Activated CD4-positive, alpha-beta T cell treated with anti-CD3 and anti-CD28 coated beads for 4 hours (primary cell): ENCODE measurements at regions not wholly inside any gene's neighbourhood (a gene's known extent, or its start where the extent isn't known, plus 50 kb on each side); places are given as distances from the start of the nearest gene placed in this dataset.

Experiments
- DNase-seq, 2 donors: peaks; one replicate each; pipeline ENCODE4 v3.0.0-alpha.2; 2020

DNA sequence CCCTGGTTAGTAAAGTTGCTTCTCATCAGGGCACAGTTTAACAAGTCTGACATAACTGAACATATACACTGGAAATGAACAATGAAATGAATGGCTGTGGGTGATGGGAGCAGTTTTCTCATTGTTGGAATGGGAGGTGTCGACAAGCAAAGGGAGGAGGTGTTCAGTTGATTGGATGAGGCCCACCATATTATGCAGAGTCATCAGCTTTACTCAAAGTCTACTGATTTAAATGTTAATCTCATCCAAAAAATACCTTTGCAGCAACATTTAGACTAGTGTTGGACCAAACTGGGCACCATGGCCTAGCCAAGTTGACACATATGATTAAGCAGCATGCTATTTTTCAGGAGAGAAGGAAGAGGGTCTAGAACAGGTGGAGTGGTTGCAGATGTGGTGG is 201.7 kb downstream of the RAMP3 start:
- no peak for DNase-seq

GRCh38 chr7:45359776-45360175 is 202.2 kb downstream of the RAMP3 start:
- no peak for DNase-seq

- DNase-seq, result no peak
Measured at GRCh38 chr7:45363669-45364068, 206.1 kb downstream of the RAMP3 start.

GRCh38 chr7:45365341-45365740 is 207.8 kb downstream of the RAMP3 start:
- no peak for DNase-seq

- DNase-seq, result no peak
Measured at GRCh38 chr7:45366475-45366874, 207.7 kb upstream of the ADCY1 start.

DNA sequence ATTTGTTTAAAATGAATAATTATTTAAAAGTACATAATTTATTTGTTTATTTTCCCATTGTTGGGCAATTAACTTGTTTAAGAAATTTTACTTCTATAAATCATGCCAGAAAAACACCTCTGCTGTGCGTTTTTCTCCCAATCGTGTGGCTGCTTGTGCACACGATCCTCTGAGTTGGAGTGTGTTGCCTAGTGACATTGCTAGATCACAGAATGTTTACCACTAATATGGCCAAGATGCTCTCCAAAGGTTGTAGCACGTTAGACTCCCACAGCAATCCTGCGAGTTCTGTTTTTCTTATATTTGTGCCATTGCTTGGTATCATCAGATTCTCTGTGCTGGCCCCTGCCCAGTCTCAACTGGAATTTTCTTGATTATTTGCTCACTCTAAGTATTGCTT is 207.1 kb upstream of the ADCY1 start:
- no peak for DNase-seq

- DNase-seq, result no peak
Measured at GRCh38 chr7:45368129-45368807, 205.9 kb upstream of the ADCY1 start.

DNA sequence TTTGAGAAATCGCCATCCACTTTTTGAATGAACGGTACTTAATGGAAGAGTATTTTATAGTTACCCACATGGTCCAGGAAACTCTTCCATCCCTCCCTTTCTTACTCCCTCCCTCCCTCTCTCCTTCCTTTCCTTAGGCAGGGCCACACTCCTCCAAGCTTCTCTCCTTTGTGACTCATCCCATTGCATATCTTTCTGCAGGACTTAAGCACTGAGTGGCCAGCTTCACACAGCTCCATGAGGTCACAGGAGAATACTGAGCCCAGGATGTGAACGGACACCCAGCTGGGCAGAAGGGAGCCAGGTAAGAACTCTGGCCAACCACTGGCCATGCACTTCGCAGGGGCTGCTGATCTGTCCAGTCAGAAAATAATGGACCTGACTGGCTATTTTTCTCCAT is 189.7 kb upstream of the ADCY1 start:
- no peak for DNase-seq

- no peak for DNase-seq
Measured at GRCh38 chr7:45387837-45388236, 186.3 kb upstream of the ADCY1 start.

DNA sequence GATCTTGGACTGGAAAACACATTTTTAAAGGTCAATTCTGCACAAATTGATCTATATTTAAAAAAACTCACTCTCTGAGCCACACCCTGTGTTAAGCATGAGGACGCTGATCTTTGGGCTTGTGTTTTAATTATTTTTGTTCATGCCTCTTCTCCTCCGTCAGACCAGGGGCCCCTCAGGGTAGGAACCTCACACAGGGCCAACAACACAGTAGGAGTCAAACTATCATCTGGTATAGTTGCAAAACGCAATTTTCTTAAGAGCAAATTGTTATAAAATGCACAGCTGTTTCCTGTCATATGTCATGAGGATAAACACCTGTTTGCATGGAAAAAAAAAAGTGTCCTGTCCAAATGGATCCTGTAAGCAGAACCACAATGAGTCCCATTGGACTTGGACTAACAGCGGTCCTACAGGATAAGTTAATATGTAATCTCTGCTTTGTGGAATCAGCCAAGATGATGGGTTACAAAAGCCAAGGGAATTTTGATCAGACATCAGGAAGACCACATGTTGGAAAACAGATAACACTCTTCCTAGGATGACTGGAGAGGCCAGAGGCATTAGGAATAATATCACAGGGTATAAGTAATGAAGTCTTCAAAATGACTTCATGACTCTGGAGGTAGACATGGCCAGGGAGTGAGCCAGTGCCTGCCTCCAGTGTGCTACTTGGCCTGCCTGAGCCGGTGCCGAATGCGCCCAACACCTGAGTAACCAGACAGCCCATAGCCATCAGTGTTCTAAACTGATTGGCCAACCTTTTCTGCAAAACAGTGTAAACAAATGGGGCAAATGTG is 184.9 kb upstream of the ADCY1 start:
- DNase-seq, result no peak

- no peak for DNase-seq
Measured at GRCh38 chr7:45390180-45390579, 184.0 kb upstream of the ADCY1 start.

GRCh38 chr7:45390731-45391130 is 183.4 kb upstream of the ADCY1 start:
- DNase-seq, result no peak

DNA sequence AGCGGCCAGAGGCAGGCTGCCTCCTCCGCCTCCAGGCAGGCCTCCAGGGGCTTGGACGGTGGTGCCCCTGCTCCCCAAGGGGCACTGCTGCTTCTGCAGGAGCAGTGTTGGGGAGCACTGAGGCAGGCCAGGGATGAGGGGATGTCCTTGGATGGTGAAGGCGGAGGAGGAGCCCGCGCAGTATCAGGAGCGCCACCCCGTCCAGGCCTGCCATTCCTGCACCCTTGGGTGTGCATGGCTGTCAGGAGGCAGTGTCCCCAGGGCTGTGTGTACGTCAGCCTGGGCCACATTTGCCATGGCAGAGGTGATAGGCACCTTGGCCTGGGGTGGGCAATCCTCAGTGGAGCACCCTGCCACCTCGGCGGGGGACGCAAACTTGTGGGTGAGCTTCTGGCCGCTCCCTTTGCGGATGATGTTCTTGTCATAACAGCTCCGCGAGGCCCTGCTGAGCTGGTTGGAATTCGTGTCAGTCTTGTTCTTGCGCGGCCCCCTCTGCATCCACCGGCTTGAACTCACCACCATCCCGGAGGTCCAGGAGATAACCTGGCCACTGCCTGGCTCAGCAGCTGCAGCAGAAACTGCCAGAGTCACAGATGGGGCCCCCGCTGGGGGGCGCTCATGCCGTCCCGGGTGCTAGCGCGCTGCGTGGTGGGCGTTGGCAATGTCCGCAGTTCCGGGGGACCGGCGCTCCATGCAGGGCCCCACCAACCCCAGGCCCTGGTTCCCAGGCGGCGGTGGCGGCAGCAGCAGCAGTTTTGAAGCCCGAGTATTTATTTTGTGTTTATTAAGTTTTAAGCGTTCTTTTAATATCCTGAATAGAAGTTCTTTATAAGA is 182.3 kb upstream of the ADCY1 start:
- DNase-seq, result no peak

GRCh38 chr7:45394117-45394708 is 180.0 kb upstream of the ADCY1 start:
- DNase-seq, result no peak

- no peak for DNase-seq
Measured at GRCh38 chr7:45399069-45399468, 175.1 kb upstream of the ADCY1 start.

GRCh38 chr7:45400680-45401079 is 173.5 kb upstream of the ADCY1 start:
- no peak for DNase-seq

DNA sequence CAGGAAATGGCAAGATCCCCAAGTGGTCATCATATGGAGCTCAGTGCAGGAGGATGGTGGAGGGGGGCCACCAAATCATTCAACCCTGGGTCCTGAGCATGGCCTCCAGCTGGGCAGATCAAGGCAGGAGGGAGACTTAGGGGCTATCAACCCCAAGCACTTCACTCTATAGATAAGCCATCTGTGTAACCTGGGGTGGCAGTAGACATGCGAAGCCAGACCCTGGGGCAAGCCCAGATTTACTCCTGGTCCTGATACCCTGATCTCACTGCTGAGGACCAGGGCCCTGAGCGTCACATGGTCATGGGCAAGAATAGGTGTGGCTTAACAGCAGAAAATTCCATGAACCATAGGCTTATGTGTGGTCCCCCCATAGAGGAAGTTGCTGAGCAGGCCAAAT is 173.0 kb upstream of the ADCY1 start:
- no peak for DNase-seq

- DNase-seq, result no peak
Measured at GRCh38 chr7:45401851-45402250, 172.3 kb upstream of the ADCY1 start.

DNA sequence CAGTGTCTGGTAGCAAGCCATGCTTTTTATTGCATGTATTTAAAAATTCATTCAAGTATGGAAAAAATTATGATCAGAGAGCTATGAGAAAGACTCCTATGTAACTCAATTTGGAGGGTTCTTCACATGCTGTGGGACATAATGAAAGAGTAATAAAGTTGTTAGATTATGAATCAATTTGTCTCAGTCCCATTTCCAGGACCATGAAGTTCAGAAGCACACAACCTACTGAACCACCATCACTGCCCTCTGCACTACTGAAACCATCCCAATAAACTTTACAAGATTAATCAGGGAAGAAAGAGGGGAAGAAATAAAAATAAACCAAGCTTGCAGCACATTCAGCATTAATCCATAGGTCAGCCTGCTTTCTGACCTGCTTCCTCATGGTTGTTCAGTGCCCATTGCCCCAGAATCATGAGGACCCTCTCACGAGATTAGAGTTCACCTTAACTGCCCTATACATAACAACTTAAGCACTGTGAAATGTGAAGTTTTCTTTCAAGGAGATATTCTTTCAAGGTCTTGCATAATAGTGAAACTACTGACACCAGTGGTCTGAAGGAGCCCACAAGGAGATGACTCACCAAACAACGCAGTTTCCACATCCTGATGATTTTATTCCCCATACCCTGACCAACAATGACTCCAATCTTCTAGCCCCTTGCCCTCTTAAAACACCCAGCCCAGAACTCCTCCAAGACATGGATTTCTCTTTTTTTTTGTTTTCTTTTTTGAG is 171.5 kb upstream of the ADCY1 start:
- DNase-seq, result no peak

GRCh38 chr7:45404622-45405021 is 169.5 kb upstream of the ADCY1 start:
- no peak for DNase-seq

GRCh38 chr7:45407730-45408408 is 166.3 kb upstream of the ADCY1 start:
- DNase-seq, result no peak

DNA sequence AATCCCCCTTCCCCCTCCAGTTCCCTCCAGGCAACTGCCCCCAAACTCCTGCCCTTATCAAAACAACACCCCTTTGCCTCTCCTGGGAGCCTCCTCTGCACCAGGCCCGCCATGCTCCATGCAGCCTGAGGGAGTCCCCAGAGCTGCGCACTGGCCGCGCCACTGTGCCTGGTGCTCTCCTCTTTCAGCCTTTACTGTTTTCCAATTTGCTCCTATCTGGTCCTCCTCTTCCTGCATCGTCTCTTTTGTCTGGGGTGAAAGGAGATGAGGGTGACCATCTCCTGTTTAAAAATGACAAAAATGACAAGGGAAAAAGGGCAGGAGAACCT is 165.8 kb upstream of the ADCY1 start:
- no peak for DNase-seq
